Adrenal gland (tissue), 5 donors: ENCODE measurements at regions not wholly inside any gene's neighbourhood (a gene's known extent, or its start where the extent isn't known, plus 50 kb on each side); places are given as distances from the start of the nearest gene placed in this dataset.
"Not testable (repeated sequence)": the region's sequence is repeated elsewhere in the genome, so short reads cannot be mapped to it uniquely, and the experiment has no call there.

ENCODE experiments used
- POLR2A ChIP-seq, 2 donors: fragments of 450-650 bp; IDR thresholded peaks; one replicate each; pipeline ENCODE4 v1.6.1; 2017; ENCODE audit warnings: antibody characterized with exemption in 2 of 2, mild to moderate bottlenecking in 2 of 2, moderate library complexity in 1 of 2
- TF ChIP-seq, protein P1 (sequence below), 6 experiments: fragments of 450-650 bp in 4 of 6; fragments of 200-600 bp in 2 of 6; sonication (generic) in 1 of 6; IDR thresholded peaks; 1 replicate in 5 of 6; 2 replicates in 1 of 6; pipeline versions ENCODE4 v1.5.1 to v1.8.0; 2016 to 2021; ENCODE audit warnings: antibody characterized with exemption in 6 of 6, mild to moderate bottlenecking in 2 of 6, moderate library complexity in 1 of 6
- donor health status: DM: no; HTN: no; CAD: no.

- not testable (repeated sequence) for TF ChIP-seq POLR2A (IDR thresholded peaks at IDR 0.05)
- TF ChIP-seq, protein P1, sequence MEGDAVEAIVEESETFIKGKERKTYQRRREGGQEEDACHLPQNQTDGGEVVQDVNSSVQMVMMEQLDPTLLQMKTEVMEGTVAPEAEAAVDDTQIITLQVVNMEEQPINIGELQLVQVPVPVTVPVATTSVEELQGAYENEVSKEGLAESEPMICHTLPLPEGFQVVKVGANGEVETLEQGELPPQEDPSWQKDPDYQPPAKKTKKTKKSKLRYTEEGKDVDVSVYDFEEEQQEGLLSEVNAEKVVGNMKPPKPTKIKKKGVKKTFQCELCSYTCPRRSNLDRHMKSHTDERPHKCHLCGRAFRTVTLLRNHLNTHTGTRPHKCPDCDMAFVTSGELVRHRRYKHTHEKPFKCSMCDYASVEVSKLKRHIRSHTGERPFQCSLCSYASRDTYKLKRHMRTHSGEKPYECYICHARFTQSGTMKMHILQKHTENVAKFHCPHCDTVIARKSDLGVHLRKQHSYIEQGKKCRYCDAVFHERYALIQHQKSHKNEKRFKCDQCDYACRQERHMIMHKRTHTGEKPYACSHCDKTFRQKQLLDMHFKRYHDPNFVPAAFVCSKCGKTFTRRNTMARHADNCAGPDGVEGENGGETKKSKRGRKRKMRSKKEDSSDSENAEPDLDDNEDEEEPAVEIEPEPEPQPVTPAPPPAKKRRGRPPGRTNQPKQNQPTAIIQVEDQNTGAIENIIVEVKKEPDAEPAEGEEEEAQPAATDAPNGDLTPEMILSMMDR (IDR thresholded peaks at IDR 0.05), result not testable (repeated sequence)
These were observed 151.7 kb downstream of the RBMY1A1 start for GRCh38 chrY:21686369-21686768.
